ENCODE measurements at regions not wholly inside any gene's neighbourhood (a gene's known extent, or its start where the extent isn't known, plus 50 kb on each side); places are given as distances from the start of the nearest gene placed in this dataset.

GRCh38 chr15:91514147-91514546 is 339.4 kb upstream of the SLCO3A1 start:
- TF ChIP-seq GATA2 (CRISPR knock-in tag; IDR thresholded peaks at IDR 0.05), result no peak
- TF ChIP-seq CTCF (IDR thresholded peaks at IDR 0.05), result no peak
- no peak for TF ChIP-seq RFX5 (IDR thresholded peaks at IDR 0.05; ENCODE audit: low read length)
- TF ChIP-seq RXRA (IDR thresholded peaks at IDR 0.05; ENCODE audit: borderline replicate concordance, low read depth), result no peak
- no peak for TF ChIP-seq USF2 (IDR thresholded peaks at IDR 0.05; ENCODE audit: borderline replicate concordance, low read depth, low read length)
